ENCODE measurements at regions not wholly inside any gene's neighbourhood (a gene's known extent, or its start where the extent isn't known, plus 50 kb on each side); places are given as distances from the start of the nearest gene placed in this dataset.

DNA sequence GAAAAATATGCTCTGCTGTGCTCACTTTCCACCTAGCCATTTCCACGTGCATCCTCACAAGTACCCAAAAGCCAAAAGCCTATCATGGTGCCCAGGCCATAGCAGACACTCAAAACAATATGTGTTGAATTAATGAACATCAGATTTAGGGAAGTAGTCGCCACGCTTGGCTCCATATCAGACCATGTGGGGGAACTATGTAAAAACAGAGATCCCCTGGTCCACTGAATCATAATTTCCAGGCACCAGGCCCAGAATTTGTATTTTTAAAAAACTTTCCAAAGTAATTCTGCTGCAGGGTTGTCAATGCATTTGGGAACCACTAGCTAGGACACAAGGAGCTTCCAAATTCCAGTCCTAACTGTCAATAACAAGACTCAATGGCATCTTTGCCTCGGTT lies 77.3 kb downstream of the CNTN3 start:
- Histone ChIP-seq H3K27ac (ENCODE audit: low read depth in 2 of 2, low read length in 1 of 2) (no peak overlapping the region), H3K4me3 (ENCODE audit: low read depth in 1 of 2, low read length in 2 of 2) (no peak overlapping the region), H3K9me3 (ENCODE audit: control insufficient read depth in 2 of 2, insufficient read depth in 1 of 2, low read depth in 1 of 2, low read length in 1 of 2) (no peaks in the 10 kb centered on the region), H3K27me3 (ENCODE audit: control insufficient read depth in 1 of 2, insufficient read depth in 2 of 2, low read length in 2 of 2) (no peaks in the 10 kb centered on the region), H3K4me1 (ENCODE audit: control insufficient read depth in 2 of 2, insufficient read depth in 2 of 2, low read length in 1 of 2) (no peaks in the 10 kb centered on the region), H3K36me3 (ENCODE audit: control insufficient read depth in 2 of 2, insufficient read depth in 2 of 2, low read length in 1 of 2) (no peaks in the 10 kb centered on the region)
- 62 to 66% methylated on average over 4 of the region's 4 CpGs for WGBS, 2 donors

DNA sequence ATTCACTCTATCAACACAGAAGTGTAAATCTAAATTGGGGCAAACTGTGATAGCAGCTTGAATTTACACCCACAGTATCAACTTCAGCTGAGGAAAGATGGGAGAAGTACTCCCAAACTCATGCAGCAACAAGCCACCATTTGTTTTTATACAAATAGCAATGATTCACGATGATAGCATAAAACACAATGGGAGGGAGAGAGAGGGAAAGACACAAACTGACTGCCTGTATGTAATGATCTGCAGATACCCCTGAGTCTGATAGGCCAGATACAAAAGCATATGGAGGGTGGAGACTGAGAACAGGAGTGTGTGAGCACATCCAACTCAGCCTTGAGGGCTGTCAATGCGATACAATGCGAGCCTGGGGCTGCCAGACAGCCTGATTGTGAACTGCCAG lies 79.2 kb downstream of the CNTN3 start:
- Histone ChIP-seq H3K27ac (ENCODE audit: low read depth in 2 of 2, low read length in 1 of 2) (no peak overlapping the region), H3K36me3 (ENCODE audit: control insufficient read depth in 2 of 2, insufficient read depth in 2 of 2, low read length in 1 of 2) (no peaks in the 10 kb centered on the region), H3K9me3 (ENCODE audit: control insufficient read depth in 2 of 2, insufficient read depth in 1 of 2, low read depth in 1 of 2, low read length in 1 of 2) (no peaks in the 10 kb centered on the region), H3K27me3 (ENCODE audit: control insufficient read depth in 1 of 2, insufficient read depth in 2 of 2, low read length in 2 of 2) (no peaks in the 10 kb centered on the region), H3K4me3 (ENCODE audit: low read depth in 1 of 2, low read length in 2 of 2) (no peak overlapping the region), H3K4me1 (ENCODE audit: control insufficient read depth in 2 of 2, insufficient read depth in 2 of 2, low read length in 1 of 2) (no peaks in the 10 kb centered on the region)
- 66 to 79% methylated on average over 3 of the region's 3 CpGs for WGBS, 2 donors

- Histone ChIP-seq H3K27ac (ENCODE audit: low read depth in 2 of 2, low read length in 1 of 2) (no peak overlapping the region), H3K4me1 (ENCODE audit: control insufficient read depth in 2 of 2, insufficient read depth in 2 of 2, low read length in 1 of 2) (no peaks in the 10 kb centered on the region), H3K9me3 (ENCODE audit: control insufficient read depth in 2 of 2, insufficient read depth in 1 of 2, low read depth in 1 of 2, low read length in 1 of 2) (no peaks in the 10 kb centered on the region), H3K36me3 (ENCODE audit: control insufficient read depth in 2 of 2, insufficient read depth in 2 of 2, low read length in 1 of 2) (no peaks in the 10 kb centered on the region), H3K4me3 (ENCODE audit: low read depth in 1 of 2, low read length in 2 of 2) (no peak overlapping the region), H3K27me3 (ENCODE audit: control insufficient read depth in 1 of 2, insufficient read depth in 2 of 2, low read length in 2 of 2) (no peaks in the 10 kb centered on the region)
- WGBS, 2 donors, result 88 to 95% methylated on average over 2 of the region's 2 CpGs
These were observed 79.8 kb downstream of the CNTN3 start for GRCh38 chr3:74534611-74535010.

GRCh38 chr3:74532446-74532845 lies 82.0 kb downstream of the CNTN3 start:
- 61 to 66% methylated on average over 4 of the region's 4 CpGs for WGBS, 2 donors
- no peaks in the 10 kb centered on the region for H3K27me3 ChIP-seq (ENCODE audit: control insufficient read depth in 1 of 2, insufficient read depth in 2 of 2, low read length in 2 of 2)

DNA sequence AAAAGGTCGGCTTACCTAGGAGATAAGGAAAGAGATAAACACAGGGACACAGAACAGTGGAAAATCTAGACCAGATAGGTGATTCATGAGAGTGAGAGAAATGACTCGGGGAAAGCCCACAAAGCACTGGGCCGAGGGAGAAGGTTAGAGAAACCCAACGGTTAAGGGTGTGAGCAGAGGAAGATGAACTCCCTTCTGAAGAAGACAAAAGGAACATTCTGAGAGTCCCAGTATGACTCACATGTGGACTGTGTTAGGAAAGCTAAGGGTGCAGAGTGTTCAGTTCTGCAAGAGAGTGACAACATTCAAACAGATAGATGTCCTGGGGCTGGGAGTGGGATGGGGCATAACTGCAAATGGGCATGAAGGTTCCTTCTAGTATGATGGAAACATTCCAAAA lies 83.0 kb downstream of the CNTN3 start:
- no peaks in the 10 kb centered on the region for H3K9me3 ChIP-seq (ENCODE audit: control insufficient read depth in 2 of 2, insufficient read depth in 1 of 2, low read depth in 1 of 2, low read length in 1 of 2)
- WGBS, 2 donors, result 65 to 76% methylated on average over 4 of the region's 4 CpGs
- H3K4me1 ChIP-seq (ENCODE audit: control insufficient read depth in 2 of 2, insufficient read depth in 2 of 2, low read length in 1 of 2), result no peaks in the 10 kb centered on the region
- H3K27ac ChIP-seq (ENCODE audit: low read depth in 2 of 2, low read length in 1 of 2), result no peak overlapping the region
- no peaks in the 10 kb centered on the region for H3K27me3 ChIP-seq (ENCODE audit: control insufficient read depth in 1 of 2, insufficient read depth in 2 of 2, low read length in 2 of 2)
- no peaks in the 10 kb centered on the region for H3K36me3 ChIP-seq (ENCODE audit: control insufficient read depth in 2 of 2, insufficient read depth in 2 of 2, low read length in 1 of 2)
- no peak overlapping the region for H3K4me3 ChIP-seq (ENCODE audit: low read depth in 1 of 2, low read length in 2 of 2)

More at GRCh38 chr3:74532446-74532845, 82.0 kb downstream of the CNTN3 start:
- Histone ChIP-seq H3K4me1 (ENCODE audit: control insufficient read depth in 2 of 2, insufficient read depth in 2 of 2, low read length in 1 of 2) (no peaks in the 10 kb centered on the region), H3K27ac (ENCODE audit: low read depth in 2 of 2, low read length in 1 of 2) (no peak overlapping the region), H3K36me3 (ENCODE audit: control insufficient read depth in 2 of 2, insufficient read depth in 2 of 2, low read length in 1 of 2) (no peaks in the 10 kb centered on the region), H3K4me3 (ENCODE audit: low read depth in 1 of 2, low read length in 2 of 2) (no peak overlapping the region), H3K9me3 (ENCODE audit: control insufficient read depth in 2 of 2, insufficient read depth in 1 of 2, low read depth in 1 of 2, low read length in 1 of 2) (no peaks in the 10 kb centered on the region)

- H3K36me3 ChIP-seq (ENCODE audit: control insufficient read depth in 2 of 2, insufficient read depth in 2 of 2, low read length in 1 of 2), result no peaks in the 10 kb centered on the region
- H3K9me3 ChIP-seq (ENCODE audit: control insufficient read depth in 2 of 2, insufficient read depth in 1 of 2, low read depth in 1 of 2, low read length in 1 of 2), result no peaks in the 10 kb centered on the region
- H3K4me3 ChIP-seq (ENCODE audit: low read depth in 1 of 2, low read length in 2 of 2), result no peak overlapping the region
- 39 to 49% methylated on average over 3 of the region's 3 CpGs for WGBS, 2 donors
- H3K27ac ChIP-seq (ENCODE audit: low read depth in 2 of 2, low read length in 1 of 2), result no peak overlapping the region
- no peaks in the 10 kb centered on the region for H3K4me1 ChIP-seq (ENCODE audit: control insufficient read depth in 2 of 2, insufficient read depth in 2 of 2, low read length in 1 of 2)
- H3K27me3 ChIP-seq (ENCODE audit: control insufficient read depth in 1 of 2, insufficient read depth in 2 of 2, low read length in 2 of 2), result no peaks in the 10 kb centered on the region
These were observed 85.3 kb downstream of the CNTN3 start for GRCh38 chr3:74529145-74529544.

GRCh38 chr3:74527566-74527965 lies 86.9 kb downstream of the CNTN3 start:
- Histone ChIP-seq H3K27me3 (ENCODE audit: control insufficient read depth in 1 of 2, insufficient read depth in 2 of 2, low read length in 2 of 2) (no peaks in the 10 kb centered on the region), H3K27ac (ENCODE audit: low read depth in 2 of 2, low read length in 1 of 2) (no peak overlapping the region), H3K9me3 (ENCODE audit: control insufficient read depth in 2 of 2, insufficient read depth in 1 of 2, low read depth in 1 of 2, low read length in 1 of 2) (no peaks in the 10 kb centered on the region), H3K4me3 (ENCODE audit: low read depth in 1 of 2, low read length in 2 of 2) (no peak overlapping the region), H3K4me1 (ENCODE audit: control insufficient read depth in 2 of 2, insufficient read depth in 2 of 2, low read length in 1 of 2) (no peaks in the 10 kb centered on the region), H3K36me3 (ENCODE audit: control insufficient read depth in 2 of 2, insufficient read depth in 2 of 2, low read length in 1 of 2) (no peaks in the 10 kb centered on the region)
- WGBS, 2 donors, result 67 to 69% methylated on average over 4 of the region's 4 CpGs

DNA sequence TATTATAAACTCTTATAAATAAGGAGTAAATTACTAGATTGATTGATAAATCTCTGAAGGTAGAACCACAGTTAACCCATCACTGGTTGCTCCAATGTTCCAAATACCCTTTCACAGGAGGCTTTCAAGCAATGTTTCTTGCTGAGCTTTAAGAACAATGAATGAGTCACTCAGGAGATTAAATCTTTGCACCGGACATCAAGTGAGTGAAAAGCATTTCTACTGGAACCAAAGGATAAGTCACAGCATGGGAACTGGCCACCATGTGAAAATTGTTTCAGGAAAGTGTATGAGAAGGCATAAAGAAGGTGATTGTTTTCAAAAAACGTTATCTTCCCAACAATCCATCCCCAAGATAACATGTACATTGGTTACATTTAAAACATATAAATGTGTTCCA lies 90.6 kb downstream of the CNTN3 start:
- Histone ChIP-seq H3K36me3 (ENCODE audit: control insufficient read depth in 2 of 2, insufficient read depth in 2 of 2, low read length in 1 of 2) (no peaks in the 10 kb centered on the region), H3K27ac (ENCODE audit: low read depth in 2 of 2, low read length in 1 of 2) (no peak overlapping the region), H3K27me3 (ENCODE audit: control insufficient read depth in 1 of 2, insufficient read depth in 2 of 2, low read length in 2 of 2) (no peaks in the 10 kb centered on the region), H3K9me3 (ENCODE audit: control insufficient read depth in 2 of 2, insufficient read depth in 1 of 2, low read depth in 1 of 2, low read length in 1 of 2) (no peaks in the 10 kb centered on the region), H3K4me1 (ENCODE audit: control insufficient read depth in 2 of 2, insufficient read depth in 2 of 2, low read length in 1 of 2) (no peaks in the 10 kb centered on the region), H3K4me3 (ENCODE audit: low read depth in 1 of 2, low read length in 2 of 2) (no peak overlapping the region)
- WGBS, 2 donors, result 33 to 48% methylated on average over 2 of the region's 2 CpGs

GRCh38 chr3:74520895-74521294 lies 93.6 kb downstream of the CNTN3 start:
- H3K4me1 ChIP-seq (ENCODE audit: control insufficient read depth in 2 of 2, insufficient read depth in 2 of 2, low read length in 1 of 2), result no peaks in the 10 kb centered on the region
- no peaks in the 10 kb centered on the region for H3K36me3 ChIP-seq (ENCODE audit: control insufficient read depth in 2 of 2, insufficient read depth in 2 of 2, low read length in 1 of 2)
- H3K9me3 ChIP-seq (ENCODE audit: control insufficient read depth in 2 of 2, insufficient read depth in 1 of 2, low read depth in 1 of 2, low read length in 1 of 2), result no peaks in the 10 kb centered on the region
- no peak overlapping the region for H3K4me3 ChIP-seq (ENCODE audit: low read depth in 1 of 2, low read length in 2 of 2)
- H3K27ac ChIP-seq (ENCODE audit: low read depth in 2 of 2, low read length in 1 of 2), result no peak overlapping the region
- no peaks in the 10 kb centered on the region for H3K27me3 ChIP-seq (ENCODE audit: control insufficient read depth in 1 of 2, insufficient read depth in 2 of 2, low read length in 2 of 2)
- 72 to 76% methylated on average over 3 of the region's 3 CpGs for WGBS, 2 donors

DNA sequence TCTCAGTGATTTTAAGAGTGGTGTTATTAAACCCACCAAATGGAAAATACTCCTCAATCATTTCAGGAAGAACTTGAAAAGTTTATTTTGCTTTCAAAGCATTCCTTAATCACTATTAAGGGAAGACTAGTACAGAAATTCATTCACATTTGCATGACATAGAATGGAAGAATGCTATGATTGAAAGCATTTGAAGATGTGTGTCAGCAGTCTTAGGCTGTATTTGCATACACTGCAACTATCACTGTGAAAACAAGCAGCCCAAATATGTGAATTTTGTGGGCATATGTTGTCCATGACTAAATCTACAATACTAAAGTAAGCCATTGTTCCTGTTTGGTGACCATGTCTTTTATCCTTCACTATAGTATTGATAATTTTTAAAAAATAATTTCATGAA lies 95.8 kb downstream of the CNTN3 start:
- H3K27ac ChIP-seq (ENCODE audit: low read depth in 2 of 2, low read length in 1 of 2), result no peak overlapping the region
- no peak overlapping the region for H3K4me3 ChIP-seq (ENCODE audit: low read depth in 1 of 2, low read length in 2 of 2)
- H3K4me1 ChIP-seq (ENCODE audit: control insufficient read depth in 2 of 2, insufficient read depth in 2 of 2, low read length in 1 of 2), result no peaks in the 10 kb centered on the region
- H3K9me3 ChIP-seq (ENCODE audit: control insufficient read depth in 2 of 2, insufficient read depth in 1 of 2, low read depth in 1 of 2, low read length in 1 of 2), result no peaks in the 10 kb centered on the region
- H3K36me3 ChIP-seq (ENCODE audit: control insufficient read depth in 2 of 2, insufficient read depth in 2 of 2, low read length in 1 of 2), result no peaks in the 10 kb centered on the region
- no peaks in the 10 kb centered on the region for H3K27me3 ChIP-seq (ENCODE audit: control insufficient read depth in 1 of 2, insufficient read depth in 2 of 2, low read length in 2 of 2)
